Endodermal cell (in vitro differentiated cells): ENCODE measurements at regions not wholly inside any gene's neighbourhood (a gene's known extent, or its start where the extent isn't known, plus 50 kb on each side); places are given as distances from the start of the nearest gene placed in this dataset.

Source experiments
- DNase-seq: peaks from one replicate; pipeline ENCODE4 v3.0.0-alpha.2; 2017
- H3K27ac ChIP-seq: 2 replicates; pipeline ENCODE4 v1.5.1; 2013; ENCODE audit warnings: mild to moderate bottlenecking, low read depth, low read length, moderate library complexity
- H3K27me3 ChIP-seq: 2 replicates; pipeline ENCODE4 v1.6.1; 2013; ENCODE audit warnings: mild to moderate bottlenecking, low read length, moderate library complexity; ENCODE audit not compliant: insufficient read depth, control insufficient read depth, poor library complexity, severe bottlenecking
- H3K36me3 ChIP-seq: 2 replicates; pipeline ENCODE4 v1.7.0; 2013; ENCODE audit warnings: mild to moderate bottlenecking, low read length, moderate library complexity; ENCODE audit not compliant: control insufficient read depth, insufficient read depth
- H3K4me1 ChIP-seq: one replicate; pipeline ENCODE4 v1.7.0; 2013; ENCODE audit warnings: low read length; ENCODE audit not compliant: control insufficient read depth, insufficient read depth
- H3K4me3 ChIP-seq: 2 replicates; pipeline ENCODE4 v1.5.1; 2013; ENCODE audit warnings: mild to moderate bottlenecking, low read length, moderate library complexity
- H3K9ac ChIP-seq: 2 replicates; pipeline ENCODE4 v1.6.1; 2013; ENCODE audit warnings: mild to moderate bottlenecking, low read length, moderate library complexity; ENCODE audit not compliant: poor library complexity, severe bottlenecking; ENCODE audit errors: extremely low read depth
- H3K9me3 ChIP-seq: 2 replicates; pipeline ENCODE4 v1.6.1; 2013; ENCODE audit warnings: mild to moderate bottlenecking, low read length, moderate library complexity; ENCODE audit not compliant: control insufficient read depth
- H3K27ac Mint-ChIP-seq: 2 replicates; pipeline ENCODE4 v1.8.0; 2020; ENCODE audit warnings: mixed read lengths
- H3K27me3 Mint-ChIP-seq: 2 replicates; pipeline ENCODE4 v1.8.0; 2021; ENCODE audit warnings: mild to moderate bottlenecking, mixed read lengths; ENCODE audit not compliant: insufficient read depth
- H3K36me3 Mint-ChIP-seq: 2 replicates; pipeline ENCODE4 v1.8.0; 2020; ENCODE audit warnings: low read depth, mixed read lengths
- H3K4me1 Mint-ChIP-seq: 2 replicates; pipeline ENCODE4 v1.8.0; 2020; ENCODE audit warnings: mixed read lengths
- H3K4me3 Mint-ChIP-seq: 2 replicates; pipeline ENCODE4 v1.8.0; 2020; ENCODE audit warnings: mild to moderate bottlenecking, moderate library complexity, mixed read lengths
- H3K9me3 Mint-ChIP-seq: 2 replicates; pipeline ENCODE4 v1.8.0; 2020; ENCODE audit warnings: mild to moderate bottlenecking, mixed read lengths
- CTCF ChIP-seq: fragments of 200-600 bp; sonication (generic); conservative IDR thresholded peaks from 2 replicates; pipeline ENCODE4 v1.5.0; 2021; ENCODE audit warnings: antibody characterized with exemption, mild to moderate bottlenecking
- WGBS, 2 experiments: methylation state at CpG; one replicate each; pipeline versions ENCODE4 v1.1.5 to v1.1.7; 2013; ENCODE audit warnings: missing lambda C conversion rate in 2 of 2, mixed read lengths in 1 of 2; ENCODE audit not compliant: insufficient coverage in 1 of 2, insufficient read length in 1 of 2; 5-methylcytosine and 5-hydroxymethylcytosine counted together

- H3K9me3 Mint-ChIP-seq, result no peaks in the 10 kb centered on the region
- no peaks in the 10 kb centered on the region for H3K4me1 Mint-ChIP-seq
- Histone ChIP-seq H3K4me3 (no peak overlapping the region), H3K27me3 (no peaks in the 10 kb centered on the region), H3K36me3 (no peaks in the 10 kb centered on the region), H3K27ac (no peak overlapping the region), H3K9me3 (no peaks in the 10 kb centered on the region), H3K9ac (no peak overlapping the region), H3K4me1 (no peaks in the 10 kb centered on the region)
- no peaks in the 10 kb centered on the region for H3K27me3 Mint-ChIP-seq
- H3K4me3 Mint-ChIP-seq, result no peak overlapping the region
- no peak overlapping the region for H3K27ac Mint-ChIP-seq
- H3K36me3 Mint-ChIP-seq, result no peaks in the 10 kb centered on the region
- WGBS, 2 experiments, result 90% methylated on average over 3 of the region's 3 CpGs; no CpG with 5 or more reads in 1 of the 2 experiments
- DNase-seq, result no peak
- TF ChIP-seq CTCF, result no peak
These were observed 1227.9 kb upstream of the SPRY2 start for GRCh38 chr13:81568824-81569223.

- Mint-ChIP-seq H3K4me1 (no peaks in the 10 kb centered on the region), H3K27ac (no peak overlapping the region), H3K4me3 (no peak overlapping the region), H3K27me3 (no peaks in the 10 kb centered on the region), H3K36me3 (no peaks in the 10 kb centered on the region), H3K9me3 (peaks cover 9% of the 10 kb centered on the region)
- no peaks in the 10 kb centered on the region for H3K4me1 ChIP-seq
- no peak for DNase-seq
- TF ChIP-seq CTCF, result no peak
- H3K9me3 ChIP-seq, result peaks cover 8% of the 10 kb centered on the region
- H3K4me3 ChIP-seq, result no peak overlapping the region
- no peak overlapping the region for H3K9ac ChIP-seq
- WGBS, 2 experiments, result 92 to 100% methylated on average over 1 of the region's 1 CpG
- H3K36me3 ChIP-seq, result no peaks in the 10 kb centered on the region
- H3K27ac ChIP-seq, result no peak overlapping the region
- H3K27me3 ChIP-seq, result no peaks in the 10 kb centered on the region
These were observed 1224.9 kb upstream of the SPRY2 start for GRCh38 chr13:81565849-81566248.

GRCh38 chr13:81563091-81563490 lies 1222.2 kb upstream of the SPRY2 start:
- Mint-ChIP-seq H3K27ac (no peak overlapping the region), H3K27me3 (no peaks in the 10 kb centered on the region), H3K36me3 (no peaks in the 10 kb centered on the region), H3K9me3 (peaks cover 13% of the 10 kb centered on the region), H3K4me3 (no peak overlapping the region), H3K4me1 (no peaks in the 10 kb centered on the region)
- no peak overlapping the region for H3K9ac ChIP-seq
- no peaks in the 10 kb centered on the region for H3K27me3 ChIP-seq
- H3K27ac ChIP-seq, result no peak overlapping the region
- no peak overlapping the region for H3K4me3 ChIP-seq
- DNase-seq, result no peak
- H3K4me1 ChIP-seq, result no peaks in the 10 kb centered on the region
- H3K9me3 ChIP-seq, result peaks cover 8% of the 10 kb centered on the region
- H3K36me3 ChIP-seq, result no peaks in the 10 kb centered on the region
- no peak for TF ChIP-seq CTCF
